ENCODE measurements at regions not wholly inside any gene's neighbourhood (a gene's known extent, or its start where the extent isn't known, plus 50 kb on each side); places are given as distances from the start of the nearest gene placed in this dataset.
"Not testable (repeated sequence)": the region's sequence is repeated elsewhere in the genome, so short reads cannot be mapped to it uniquely, and the experiment has no call there.

GRCh38 chr3:184477940-184478339 lies 83.6 kb upstream of the EPHB3 start:
- no peak for DNase-seq (ENCODE audit: low spot score)

GRCh38 chr3:184479426-184480126 lies 82.0 kb upstream of the EPHB3 start:
- no peak for DNase-seq (ENCODE audit: low spot score)

DNA sequence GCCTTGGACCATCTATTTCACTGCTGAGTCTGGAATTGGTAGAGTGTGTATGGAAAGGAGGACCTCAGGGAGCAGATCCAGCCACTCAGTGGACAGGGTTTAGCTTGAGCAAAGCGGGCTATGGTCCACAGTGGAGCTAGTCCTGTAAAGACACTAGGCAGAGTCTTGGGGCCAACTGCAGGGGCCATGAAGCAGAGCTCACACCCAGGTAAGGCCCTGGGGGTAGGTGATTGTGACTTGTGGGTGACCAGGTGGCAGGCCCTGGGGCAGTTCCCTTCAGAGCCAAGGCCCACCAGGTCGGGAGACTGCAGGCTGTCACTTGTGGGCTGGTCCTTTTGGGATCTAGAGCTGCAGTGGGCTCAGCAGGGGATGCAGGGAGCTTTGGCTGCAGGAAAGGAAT lies 80.8 kb upstream of the EPHB3 start:
- no peak for DNase-seq (ENCODE audit: low spot score)

GRCh38 chr3:184481984-184482671 lies 79.5 kb upstream of the EPHB3 start:
- no peak for DNase-seq (ENCODE audit: low spot score)

DNA sequence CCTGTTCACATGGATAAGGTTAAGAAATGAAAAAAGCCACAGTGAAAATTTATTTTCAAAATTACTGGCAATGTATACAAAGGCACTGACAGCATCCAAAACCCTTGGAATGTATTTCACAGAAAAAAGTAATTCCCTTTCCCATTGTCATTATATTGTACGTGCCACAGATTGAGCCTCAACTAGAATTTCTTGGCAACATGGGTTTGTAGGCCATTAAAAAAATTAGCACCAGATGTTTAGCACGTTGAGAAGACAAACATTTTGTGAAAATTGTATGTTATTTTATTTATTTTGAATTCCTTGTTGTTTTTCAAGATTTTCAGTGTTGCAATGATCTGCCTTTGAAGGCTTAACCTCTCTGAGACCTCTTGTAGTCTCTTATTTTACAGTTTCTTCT lies 76.3 kb upstream of the EPHB3 start:
- DNase-seq (ENCODE audit: low spot score): no peak

DNA sequence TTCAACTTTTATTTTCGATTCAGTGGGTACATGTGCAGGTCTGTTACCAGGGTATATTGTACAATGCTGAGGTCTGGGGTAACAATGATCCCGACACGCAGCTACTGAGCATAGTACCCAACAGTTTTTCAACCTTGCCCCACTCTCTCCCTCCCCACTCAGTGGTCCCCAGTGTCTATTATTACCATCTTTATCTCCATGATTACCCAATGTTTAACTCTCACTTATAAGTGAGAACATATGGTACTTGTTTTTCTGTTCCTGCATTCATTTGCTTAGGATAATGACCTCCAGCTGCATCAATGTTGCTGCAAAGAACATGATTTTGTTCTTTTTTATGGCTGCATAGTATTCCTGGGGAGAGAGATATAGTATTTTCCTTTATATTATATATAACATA lies 75.7 kb upstream of the EPHB3 start:
- no peak for DNase-seq (ENCODE audit: low spot score)

DNA sequence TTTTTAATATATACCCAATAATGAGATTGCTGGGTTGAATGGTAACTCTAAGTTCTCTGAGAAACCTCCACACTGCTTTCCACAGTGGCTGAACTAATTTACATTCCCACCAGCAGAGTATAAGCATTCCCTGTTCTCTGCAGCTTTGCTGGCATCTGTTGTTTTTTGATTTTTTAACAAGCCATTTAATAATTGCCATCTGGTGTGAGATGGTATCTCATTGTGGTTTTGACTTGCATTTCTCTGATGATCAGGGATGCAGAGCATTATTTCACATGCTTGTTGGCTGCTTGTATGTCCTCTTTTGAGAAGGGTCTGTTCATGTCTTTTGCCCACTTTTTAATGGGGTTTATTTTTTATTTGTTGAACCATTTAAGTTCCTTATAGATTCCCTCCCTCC lies 75.0 kb upstream of the EPHB3 start:
- no peak for DNase-seq (ENCODE audit: low spot score)

- no peak for DNase-seq (ENCODE audit: low spot score)
These were observed 73.0 kb upstream of the EPHB3 start for GRCh38 chr3:184488577-184488976.

DNA sequence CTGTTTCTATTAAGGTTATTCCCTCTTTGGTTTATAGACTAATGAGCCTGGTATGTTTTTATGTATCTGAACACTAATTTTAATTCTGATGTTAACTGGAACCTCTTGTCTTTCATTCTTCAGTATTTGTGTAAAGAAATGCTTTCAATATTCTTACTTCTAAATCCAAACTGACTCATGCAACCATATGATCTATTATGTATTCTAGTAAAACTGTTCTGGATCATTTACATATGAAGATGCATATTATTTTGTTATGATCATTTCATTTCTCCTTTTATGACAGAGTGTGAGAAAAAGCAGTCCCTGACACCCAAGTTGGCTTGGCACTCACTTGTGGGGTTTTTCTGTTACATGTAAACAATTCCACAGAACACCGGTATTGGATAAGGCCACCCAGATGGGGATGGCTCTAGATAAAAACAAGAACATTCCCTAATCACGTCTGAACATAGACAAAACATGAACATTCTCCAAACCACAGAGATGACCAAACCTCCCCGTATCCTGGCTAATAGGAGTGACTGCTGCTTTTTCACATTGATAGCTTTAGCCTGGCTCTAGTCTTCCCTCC lies 72.2 kb upstream of the EPHB3 start:
- no peak for DNase-seq (ENCODE audit: low spot score)

DNA sequence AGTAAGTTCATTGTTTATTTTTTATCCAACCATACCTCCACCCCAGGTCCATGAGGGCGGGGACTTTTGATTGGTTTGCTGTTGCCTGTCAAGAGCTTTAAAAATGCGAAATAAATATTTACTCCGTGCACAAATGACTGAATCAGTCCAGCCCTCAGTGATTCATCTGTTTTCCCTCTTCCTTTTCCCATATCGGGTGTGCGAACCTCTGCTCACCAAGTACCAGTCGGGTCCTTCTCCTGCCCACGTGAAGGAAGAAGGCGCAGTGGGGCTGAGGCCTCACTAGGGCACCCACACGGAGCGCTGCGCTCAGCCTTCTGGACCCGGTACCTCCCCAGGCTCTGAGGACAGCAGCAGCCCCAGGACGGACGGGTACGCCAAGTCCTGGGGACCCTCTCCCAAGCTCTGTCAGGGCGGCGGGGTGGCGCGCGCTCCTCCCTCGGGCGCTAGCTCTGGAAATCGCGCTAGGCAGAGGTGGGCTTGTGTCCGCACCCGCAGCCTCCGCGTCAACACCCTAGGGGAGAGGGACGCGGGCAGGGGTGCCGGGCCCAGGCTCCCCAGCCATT lies 70.5 kb upstream of the EPHB3 start:
- DNase-seq (ENCODE audit: low spot score): no peak

- no peak for DNase-seq (ENCODE audit: low spot score)
These were observed 69.5 kb upstream of the EPHB3 start for GRCh38 chr3:184491867-184492615.

GRCh38 chr3:184496933-184497332 lies 64.7 kb upstream of the EPHB3 start:
- no peak for DNase-seq (ENCODE audit: low spot score)

- no peak for DNase-seq (ENCODE audit: low spot score)
These were observed 63.8 kb upstream of the EPHB3 start for GRCh38 chr3:184497804-184498203.

- no peak for DNase-seq (ENCODE audit: low spot score)
These were observed 62.5 kb upstream of the EPHB3 start for GRCh38 chr3:184498986-184499606.

DNA sequence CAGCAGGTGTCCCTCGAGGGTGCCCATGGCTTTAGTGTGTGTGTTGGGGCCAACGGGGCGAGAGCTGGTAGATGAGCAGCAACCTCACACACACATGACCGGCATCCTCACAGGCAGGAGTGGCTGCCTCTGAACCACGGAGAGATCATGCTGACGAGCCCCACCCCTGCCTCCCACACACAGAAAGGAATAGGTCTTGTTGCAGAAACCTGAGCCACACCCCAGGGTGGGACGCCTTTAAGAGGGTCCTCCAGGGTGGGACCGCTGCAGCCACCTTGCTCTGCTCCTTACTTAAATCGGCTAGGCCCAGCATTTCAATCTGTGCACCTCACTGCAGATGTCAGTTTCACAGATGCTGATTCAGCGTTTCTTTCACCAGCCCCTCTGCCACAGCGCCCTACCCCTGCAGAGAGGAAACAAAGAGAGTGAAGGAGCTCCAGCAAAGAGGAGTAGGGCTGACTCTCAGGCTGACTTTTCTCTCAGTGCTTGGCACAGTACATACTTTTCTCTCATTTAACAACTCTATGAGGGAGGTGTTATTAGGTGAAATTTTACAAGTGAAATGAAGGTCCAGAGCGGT lies 61.2 kb upstream of the EPHB3 start:
- DNase-seq (ENCODE audit: low spot score): no peak

DNA sequence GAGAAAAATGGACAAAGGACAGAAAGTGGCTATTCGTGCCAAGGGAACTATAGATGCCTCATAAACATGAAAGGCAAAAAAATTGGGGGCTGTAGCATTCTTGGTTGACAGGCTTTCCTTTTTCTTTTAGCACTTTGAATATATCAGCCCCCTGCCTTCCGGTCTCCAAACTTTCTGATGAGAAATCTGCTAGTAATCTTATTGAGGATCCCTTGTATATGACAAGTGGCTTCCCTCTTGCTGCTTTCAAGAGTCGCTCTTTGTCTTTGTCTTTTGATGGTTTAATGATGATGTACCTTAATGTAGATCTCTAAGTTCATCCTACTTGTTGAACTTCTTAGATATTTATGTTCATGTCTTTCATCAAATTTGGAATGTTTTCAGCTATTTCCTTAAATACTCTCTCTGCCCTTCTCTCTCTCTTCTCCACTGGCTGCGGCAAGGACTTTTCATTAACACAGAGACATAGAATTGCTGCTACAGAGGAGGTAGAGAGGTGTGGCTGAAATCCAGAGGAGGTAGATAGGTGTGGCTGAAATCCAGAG lies 59.4 kb upstream of the EPHB3 start:
- no peak for DNase-seq (ENCODE audit: low spot score)

GRCh38 chr3:184502841-184503240 lies 58.7 kb upstream of the EPHB3 start:
- DNase-seq (ENCODE audit: low spot score): not testable (repeated sequence)

DNA sequence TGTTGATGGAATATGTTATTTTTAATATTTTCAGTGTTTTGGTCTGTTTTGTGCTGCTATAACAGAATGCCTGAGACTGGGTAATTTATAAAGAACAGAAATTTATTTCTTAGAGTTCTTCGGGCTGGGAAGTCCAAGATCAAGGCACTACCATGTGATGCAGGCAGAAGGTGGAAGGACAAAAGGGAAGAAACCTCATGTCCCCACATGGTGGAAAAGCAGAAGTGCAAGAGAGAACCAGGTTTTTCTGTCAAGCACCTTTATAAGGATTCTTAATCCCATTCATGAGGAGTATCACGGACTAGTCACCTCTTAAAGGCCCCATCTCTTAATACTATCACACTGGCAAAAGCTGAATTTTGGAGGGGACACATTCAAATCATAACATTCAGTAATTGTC lies 57.9 kb upstream of the EPHB3 start:
- no peak for DNase-seq (ENCODE audit: low spot score)

DNA sequence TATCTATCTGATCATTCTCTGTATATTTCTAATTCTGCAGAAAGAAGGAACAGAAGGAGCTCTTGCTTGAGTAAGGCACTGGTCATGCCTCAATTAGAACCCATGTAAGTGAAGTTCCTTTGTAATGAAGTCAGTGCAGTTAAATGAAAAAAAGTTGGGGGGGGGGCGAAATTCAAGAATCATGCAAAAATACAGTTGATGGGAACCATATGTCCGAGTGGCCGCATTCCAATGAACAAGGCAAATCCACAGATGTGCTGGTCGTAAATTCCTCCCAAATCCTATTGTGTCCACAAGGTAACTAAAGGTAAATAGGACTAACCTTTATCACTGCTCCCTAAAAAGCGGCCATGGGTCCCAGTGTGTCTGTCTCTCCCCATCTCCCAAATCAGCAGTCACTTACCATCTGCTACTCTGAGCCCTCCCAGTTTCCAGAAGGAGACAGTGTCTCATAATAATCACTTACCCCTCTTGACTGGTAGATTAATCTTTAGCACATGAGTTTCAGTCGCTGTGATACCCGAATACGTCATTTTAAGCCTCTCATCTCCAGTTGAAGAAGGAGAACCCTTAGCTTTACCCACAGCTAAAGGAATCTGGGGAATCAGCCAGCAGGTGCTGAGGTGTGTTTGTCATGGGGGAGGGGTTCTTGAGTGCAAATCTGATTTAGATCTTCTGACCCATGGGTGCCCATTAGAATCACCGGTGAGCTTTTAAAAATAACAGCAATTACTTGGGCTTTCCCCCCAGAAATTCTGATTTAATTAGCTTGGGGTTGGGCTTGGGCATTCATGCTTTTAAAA lies 56.3 kb upstream of the EPHB3 start:
- no peak for DNase-seq (ENCODE audit: low spot score)

DNA sequence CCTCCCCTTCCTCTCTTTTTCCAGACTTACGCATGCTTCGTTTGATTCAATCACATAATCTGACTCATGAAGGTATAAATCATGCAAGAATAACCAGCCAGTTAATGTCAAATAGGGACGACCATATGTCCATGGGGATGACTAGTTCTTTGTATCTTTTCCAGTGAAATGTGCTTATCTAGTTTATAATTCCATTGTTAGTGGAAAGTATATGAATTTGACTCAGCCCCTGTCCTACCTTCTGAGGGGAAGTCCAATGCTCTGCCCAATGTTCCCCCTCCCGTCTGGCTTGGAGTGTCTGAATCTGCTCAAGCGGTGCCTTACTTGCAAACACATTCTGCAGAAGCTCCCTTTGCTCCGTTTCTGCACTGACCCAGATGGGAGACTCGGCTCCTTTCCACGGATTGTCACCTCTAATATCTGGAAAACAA lies 55.0 kb upstream of the EPHB3 start:
- DNase-seq (ENCODE audit: low spot score): no peak

Data from AG08396 (cell line).